ENCODE measurements at regions not wholly inside any gene's neighbourhood (a gene's known extent, or its start where the extent isn't known, plus 50 kb on each side); places are given as distances from the start of the nearest gene placed in this dataset.

- TF ChIP-seq, protein P1, sequence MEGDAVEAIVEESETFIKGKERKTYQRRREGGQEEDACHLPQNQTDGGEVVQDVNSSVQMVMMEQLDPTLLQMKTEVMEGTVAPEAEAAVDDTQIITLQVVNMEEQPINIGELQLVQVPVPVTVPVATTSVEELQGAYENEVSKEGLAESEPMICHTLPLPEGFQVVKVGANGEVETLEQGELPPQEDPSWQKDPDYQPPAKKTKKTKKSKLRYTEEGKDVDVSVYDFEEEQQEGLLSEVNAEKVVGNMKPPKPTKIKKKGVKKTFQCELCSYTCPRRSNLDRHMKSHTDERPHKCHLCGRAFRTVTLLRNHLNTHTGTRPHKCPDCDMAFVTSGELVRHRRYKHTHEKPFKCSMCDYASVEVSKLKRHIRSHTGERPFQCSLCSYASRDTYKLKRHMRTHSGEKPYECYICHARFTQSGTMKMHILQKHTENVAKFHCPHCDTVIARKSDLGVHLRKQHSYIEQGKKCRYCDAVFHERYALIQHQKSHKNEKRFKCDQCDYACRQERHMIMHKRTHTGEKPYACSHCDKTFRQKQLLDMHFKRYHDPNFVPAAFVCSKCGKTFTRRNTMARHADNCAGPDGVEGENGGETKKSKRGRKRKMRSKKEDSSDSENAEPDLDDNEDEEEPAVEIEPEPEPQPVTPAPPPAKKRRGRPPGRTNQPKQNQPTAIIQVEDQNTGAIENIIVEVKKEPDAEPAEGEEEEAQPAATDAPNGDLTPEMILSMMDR (IDR thresholded peaks at IDR 0.05; ENCODE audit: low read depth, low read length, missing input control): no peak
- TF ChIP-seq, protein P2, sequence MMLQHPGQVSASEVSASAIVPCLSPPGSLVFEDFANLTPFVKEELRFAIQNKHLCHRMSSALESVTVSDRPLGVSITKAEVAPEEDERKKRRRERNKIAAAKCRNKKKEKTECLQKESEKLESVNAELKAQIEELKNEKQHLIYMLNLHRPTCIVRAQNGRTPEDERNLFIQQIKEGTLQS (IDR thresholded peaks at IDR 0.05): no peak
- TF ChIP-seq RAD21 (IDR thresholded peaks at IDR 0.05) (no peak), GABPA (IDR thresholded peaks at IDR 0.05 in 1 of 2, conservative IDR thresholded peaks at IDR 0.05 in 1 of 2) (no peak), JUND (IDR thresholded peaks at IDR 0.05) (no peak), TAF1 (conservative IDR thresholded peaks at IDR 0.05) (no peak), REST (IDR thresholded peaks at IDR 0.05) (no peak), FOXA1 (IDR thresholded peaks at IDR 0.05) (no peak), YY1 (IDR thresholded peaks at IDR 0.05) (no peak), SP1 (IDR thresholded peaks at IDR 0.05) (no peak), HNF4A (conservative IDR thresholded peaks at IDR 0.05) (no peak)
- TF ChIP-seq, protein P3, sequence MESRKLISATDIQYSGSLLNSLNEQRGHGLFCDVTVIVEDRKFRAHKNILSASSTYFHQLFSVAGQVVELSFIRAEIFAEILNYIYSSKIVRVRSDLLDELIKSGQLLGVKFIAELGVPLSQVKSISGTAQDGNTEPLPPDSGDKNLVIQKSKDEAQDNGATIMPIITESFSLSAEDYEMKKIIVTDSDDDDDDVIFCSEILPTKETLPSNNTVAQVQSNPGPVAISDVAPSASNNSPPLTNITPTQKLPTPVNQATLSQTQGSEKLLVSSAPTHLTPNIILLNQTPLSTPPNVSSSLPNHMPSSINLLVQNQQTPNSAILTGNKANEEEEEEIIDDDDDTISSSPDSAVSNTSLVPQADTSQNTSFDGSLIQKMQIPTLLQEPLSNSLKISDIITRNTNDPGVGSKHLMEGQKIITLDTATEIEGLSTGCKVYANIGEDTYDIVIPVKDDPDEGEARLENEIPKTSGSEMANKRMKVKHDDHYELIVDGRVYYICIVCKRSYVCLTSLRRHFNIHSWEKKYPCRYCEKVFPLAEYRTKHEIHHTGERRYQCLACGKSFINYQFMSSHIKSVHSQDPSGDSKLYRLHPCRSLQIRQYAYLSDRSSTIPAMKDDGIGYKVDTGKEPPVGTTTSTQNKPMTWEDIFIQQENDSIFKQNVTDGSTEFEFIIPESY (IDR thresholded peaks at IDR 0.05): no peak
These were observed 330.3 kb downstream of the TRIM36 start for GRCh38 chr5:114839360-114839759.

Measured in liver (tissue), 3 donors.